WERI-Rb-1 (cell line): ENCODE measurements at regions not wholly inside any gene's neighbourhood (a gene's known extent, or its start where the extent isn't known, plus 50 kb on each side); places are given as distances from the start of the nearest gene placed in this dataset.

Experiments
- DNase-seq: peaks from one replicate; pipeline ENCODE4 v3.0.0-alpha.2; 2020
- H3K27ac ChIP-seq: fragments of 250-450 bp; sonication (Bioruptor Pico); 2 replicates; pipeline ENCODE4 v1.5.1; 2020; ENCODE audit warnings: mild to moderate bottlenecking, moderate library complexity
- H3K27me3 ChIP-seq: fragments of 250-450 bp; sonication (Bioruptor Pico); 2 replicates; pipeline ENCODE4 v1.5.1; 2021; ENCODE audit warnings: mild to moderate bottlenecking, low read depth, moderate library complexity; ENCODE audit not compliant: insufficient read depth, severe bottlenecking
- H3K36me3 ChIP-seq: fragments of 250-450 bp; sonication (Bioruptor Pico); 2 replicates; pipeline ENCODE4 v1.5.1; 2020; ENCODE audit warnings: mild to moderate bottlenecking, moderate library complexity
- H3K4me3 ChIP-seq: 2 replicates; pipeline ENCODE4 v1.5.1; 2011; ENCODE audit warnings: low read depth, mild to moderate bottlenecking, control low read depth, low read length
- H3K9me3 ChIP-seq: fragments of 250-450 bp; sonication (Bioruptor Pico); 2 replicates; pipeline ENCODE4 v1.5.1; 2021; ENCODE audit warnings: mild to moderate bottlenecking, moderate library complexity; ENCODE audit not compliant: severe bottlenecking
- TF ChIP-seq, protein P1 (sequence below): IDR thresholded peaks from 2 replicates; pipeline ENCODE4 v1.5.1; 2011; ENCODE audit warnings: low read depth, mild to moderate bottlenecking, control low read depth, inconsistent platforms, low read length

DNA sequence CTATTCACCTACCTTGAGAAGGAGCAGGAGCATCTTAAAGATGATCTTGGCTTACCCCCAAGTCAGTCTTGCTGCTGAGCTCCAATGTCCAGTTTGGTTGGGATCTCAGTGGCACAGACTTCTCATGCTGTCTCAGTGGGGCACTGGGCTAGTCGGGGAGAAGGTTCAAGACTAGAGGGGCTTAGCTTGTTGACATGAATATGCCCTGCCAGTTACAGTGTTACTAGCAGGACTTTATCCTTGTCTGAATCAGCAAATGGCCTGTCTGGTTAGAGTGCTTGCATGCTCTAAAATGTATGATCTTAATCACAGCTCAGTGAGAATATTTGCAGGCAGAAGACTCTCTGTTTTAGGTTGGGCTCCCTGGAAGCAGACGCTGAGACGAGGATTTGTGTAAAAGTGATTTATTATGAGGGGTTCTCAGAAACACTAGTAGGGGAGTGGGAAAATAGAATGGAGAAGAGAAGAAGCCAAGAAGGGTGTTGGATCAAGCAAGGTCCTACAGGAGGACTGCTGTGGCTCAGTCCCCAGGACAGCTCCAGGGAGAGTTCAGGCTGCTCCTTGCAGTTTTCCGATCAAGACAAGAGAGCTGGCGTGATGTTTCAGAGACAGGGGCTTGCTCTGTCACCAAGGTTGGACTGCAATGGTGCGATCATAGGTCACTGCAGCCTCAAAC, 150.4 kb upstream of the HS3ST2 start:
- TF ChIP-seq, protein P1, sequence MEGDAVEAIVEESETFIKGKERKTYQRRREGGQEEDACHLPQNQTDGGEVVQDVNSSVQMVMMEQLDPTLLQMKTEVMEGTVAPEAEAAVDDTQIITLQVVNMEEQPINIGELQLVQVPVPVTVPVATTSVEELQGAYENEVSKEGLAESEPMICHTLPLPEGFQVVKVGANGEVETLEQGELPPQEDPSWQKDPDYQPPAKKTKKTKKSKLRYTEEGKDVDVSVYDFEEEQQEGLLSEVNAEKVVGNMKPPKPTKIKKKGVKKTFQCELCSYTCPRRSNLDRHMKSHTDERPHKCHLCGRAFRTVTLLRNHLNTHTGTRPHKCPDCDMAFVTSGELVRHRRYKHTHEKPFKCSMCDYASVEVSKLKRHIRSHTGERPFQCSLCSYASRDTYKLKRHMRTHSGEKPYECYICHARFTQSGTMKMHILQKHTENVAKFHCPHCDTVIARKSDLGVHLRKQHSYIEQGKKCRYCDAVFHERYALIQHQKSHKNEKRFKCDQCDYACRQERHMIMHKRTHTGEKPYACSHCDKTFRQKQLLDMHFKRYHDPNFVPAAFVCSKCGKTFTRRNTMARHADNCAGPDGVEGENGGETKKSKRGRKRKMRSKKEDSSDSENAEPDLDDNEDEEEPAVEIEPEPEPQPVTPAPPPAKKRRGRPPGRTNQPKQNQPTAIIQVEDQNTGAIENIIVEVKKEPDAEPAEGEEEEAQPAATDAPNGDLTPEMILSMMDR, result no peak
- Histone ChIP-seq H3K27me3 (no peaks in the 10 kb centered on the region), H3K27ac (no peak overlapping the region), H3K4me3 (no peak overlapping the region), H3K36me3 (no peaks in the 10 kb centered on the region), H3K9me3 (peaks cover 8% of the 10 kb centered on the region)
- DNase-seq, result no peak

GRCh38 chr16:22664132-22664531, 149.8 kb upstream of the HS3ST2 start:
- Histone ChIP-seq H3K27ac (no peak overlapping the region), H3K36me3 (no peaks in the 10 kb centered on the region), H3K27me3 (no peaks in the 10 kb centered on the region), H3K9me3 (peaks cover 8% of the 10 kb centered on the region), H3K4me3 (no peak overlapping the region)
- TF ChIP-seq, protein P1, result no peak
- DNase-seq, result no peak

- H3K36me3 ChIP-seq, result no peaks in the 10 kb centered on the region
- no peak overlapping the region for H3K27ac ChIP-seq
- TF ChIP-seq, protein P1, result no peak
- no peak overlapping the region for H3K4me3 ChIP-seq
- H3K9me3 ChIP-seq, result peaks cover 8% of the 10 kb centered on the region
- DNase-seq, result no peak
- H3K27me3 ChIP-seq, result no peaks in the 10 kb centered on the region
Observed at GRCh38 chr16:22664561-22664997, 149.4 kb upstream of the HS3ST2 start.

DNA sequence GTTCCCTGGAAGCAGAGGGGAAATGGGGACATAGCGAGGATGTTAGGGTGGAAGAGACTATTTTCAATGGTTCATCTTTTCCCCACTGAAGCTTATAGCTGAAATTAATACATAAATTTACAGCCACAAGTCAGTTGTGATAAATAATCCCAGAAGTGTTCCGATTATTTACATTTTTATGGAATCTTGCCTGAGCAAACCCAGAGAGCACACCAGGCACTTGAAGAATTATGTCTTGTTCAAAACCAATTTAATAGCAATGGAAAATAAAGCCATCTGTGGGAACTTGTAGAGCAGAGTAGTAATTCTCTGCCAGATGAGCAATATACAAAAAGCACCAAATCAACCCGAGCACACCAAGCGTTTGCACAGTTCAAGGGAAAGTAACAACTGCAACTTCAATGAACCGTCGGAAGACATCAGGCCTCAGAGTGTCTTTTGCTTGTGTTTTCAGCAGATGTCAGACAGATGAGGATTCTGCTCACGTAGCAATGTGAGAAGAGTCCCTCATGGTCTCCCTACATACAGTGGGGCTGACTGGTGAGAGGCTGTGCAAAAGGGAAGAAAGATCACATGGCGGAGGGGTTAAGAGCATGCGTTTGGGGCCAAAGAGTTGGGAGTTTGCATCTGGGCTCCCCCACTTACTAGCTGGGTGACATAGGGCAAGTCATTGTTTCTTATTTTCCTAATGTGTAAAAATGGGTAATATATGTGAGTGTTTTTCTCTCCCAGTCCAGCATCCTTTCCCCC, 148.7 kb upstream of the HS3ST2 start:
- no peaks in the 10 kb centered on the region for H3K36me3 ChIP-seq
- peaks cover 8% of the 10 kb centered on the region for H3K9me3 ChIP-seq
- TF ChIP-seq, protein P1, result no peak
- no peak overlapping the region for H3K27ac ChIP-seq
- H3K4me3 ChIP-seq, result no peak overlapping the region
- H3K27me3 ChIP-seq, result no peaks in the 10 kb centered on the region
- DNase-seq, result no peak

DNA sequence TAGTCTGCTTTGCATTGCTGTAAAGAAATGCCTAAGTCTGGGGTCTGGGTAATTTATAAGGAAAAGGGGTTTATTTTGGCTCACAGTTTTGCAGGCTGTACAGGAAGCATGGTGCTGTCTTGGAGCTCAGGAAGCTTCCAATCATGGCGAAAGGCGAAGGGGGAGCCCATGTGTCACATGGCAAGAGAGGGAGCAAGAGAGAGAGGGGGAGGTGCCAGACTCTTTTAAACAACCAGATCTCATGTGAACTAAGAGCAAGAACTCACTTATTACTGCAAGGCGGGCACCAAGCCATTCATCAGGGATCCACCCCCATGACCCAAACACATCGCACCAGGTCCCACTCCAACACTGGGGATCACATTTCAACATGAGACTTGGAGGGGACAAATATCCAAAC, 148.2 kb upstream of the HS3ST2 start:
- Histone ChIP-seq H3K27ac (no peak overlapping the region), H3K4me3 (no peak overlapping the region), H3K9me3 (peaks cover 8% of the 10 kb centered on the region), H3K36me3 (no peaks in the 10 kb centered on the region), H3K27me3 (no peaks in the 10 kb centered on the region)
- DNase-seq, result no peak
- TF ChIP-seq, protein P1, result no peak

- TF ChIP-seq, protein P1, result no peak
- H3K27me3 ChIP-seq, result no peaks in the 10 kb centered on the region
- DNase-seq, result no peak
- no peak overlapping the region for H3K27ac ChIP-seq
- H3K9me3 ChIP-seq, result no peaks in the 10 kb centered on the region
- H3K4me3 ChIP-seq, result no peak overlapping the region
- no peaks in the 10 kb centered on the region for H3K36me3 ChIP-seq
Observed at GRCh38 chr16:22668318-22668717, 145.6 kb upstream of the HS3ST2 start.
